HG03108 (cell line): ENCODE measurements at regions not wholly inside any gene's neighbourhood (a gene's known extent, or its start where the extent isn't known, plus 50 kb on each side); places are given as distances from the start of the nearest gene placed in this dataset.
"Not testable (repeated sequence)": the region's sequence is repeated elsewhere in the genome, so short reads cannot be mapped to it uniquely, and the experiment has no call there.

ENCODE experiments used
- ATAC-seq: cut with Tn5 transposase; IDR thresholded peaks from one replicate; pipeline ENCODE4 v1.9.1; 2021; ENCODE audit warnings: moderate library complexity; ENCODE audit not compliant: unreplicated experiment

- not testable (repeated sequence) for ATAC-seq
Measured at GRCh38 chr2:125353542-125353941, 1302.4 kb upstream of the GYPC start.

GRCh38 chr2:125364192-125364983 lies 1291.6 kb upstream of the GYPC start:
- no peak for ATAC-seq

- ATAC-seq: no peak
Measured at GRCh38 chr2:125364984-125365265, 1291.0 kb upstream of the GYPC start.

- no peak for ATAC-seq
Measured at GRCh38 chr2:125371867-125372266, 1284.1 kb upstream of the GYPC start.

DNA sequence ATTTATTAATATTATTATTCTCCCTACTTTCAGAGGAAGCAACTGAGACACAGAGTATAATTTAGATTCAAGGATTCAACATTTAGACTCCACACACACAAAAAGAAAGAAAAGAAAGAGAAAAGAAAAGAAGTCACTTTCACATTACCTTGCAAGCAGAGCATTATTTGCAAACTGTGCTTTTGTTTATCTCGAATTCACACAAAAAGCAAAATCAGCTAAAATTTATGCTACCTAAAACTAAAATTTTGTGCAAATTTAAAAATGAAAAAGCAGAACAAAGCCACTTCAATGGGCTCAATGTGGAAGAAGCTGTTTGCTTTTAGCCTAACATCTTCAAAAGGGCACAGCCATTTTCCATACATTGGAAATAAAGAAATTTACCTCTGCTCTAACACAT lies 1282.7 kb upstream of the GYPC start:
- ATAC-seq: no peak

- ATAC-seq: no peak
Measured at GRCh38 chr2:125386074-125386473, 1269.9 kb upstream of the GYPC start.

DNA sequence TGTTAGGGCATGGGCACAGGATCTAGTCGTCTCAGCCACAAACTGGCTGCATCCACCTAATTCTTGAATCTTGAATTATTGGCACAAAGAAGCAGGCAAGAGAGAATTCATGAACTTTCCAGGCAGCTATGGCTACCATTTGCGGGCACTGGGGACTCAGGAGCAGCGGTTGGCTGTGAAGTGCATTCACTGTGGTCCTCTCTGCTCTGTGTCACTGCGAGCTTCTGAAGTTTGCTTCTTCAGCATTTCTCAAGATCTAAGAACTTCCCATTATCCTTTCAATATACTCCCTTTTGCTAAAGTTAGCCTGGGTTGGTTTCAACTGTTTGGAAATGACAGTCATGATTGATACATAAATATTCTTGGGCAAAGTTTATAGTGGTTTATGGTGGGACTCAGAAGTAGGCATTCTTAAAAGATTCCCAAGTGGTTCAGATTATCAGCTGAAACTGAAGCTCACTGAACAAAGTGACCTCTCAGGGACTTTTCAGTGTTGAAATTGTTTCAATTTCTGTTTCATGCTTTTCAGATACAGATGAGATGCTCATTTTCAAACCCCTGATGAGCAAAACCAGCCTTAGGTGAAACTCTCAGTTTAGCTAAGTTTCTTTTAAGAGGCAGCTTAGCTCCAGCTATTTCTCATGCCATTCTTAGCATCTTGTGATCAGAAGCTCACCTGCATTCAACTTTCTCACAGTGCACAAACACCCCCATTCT lies 1258.3 kb upstream of the GYPC start:
- ATAC-seq: peak; percentile 87

DNA sequence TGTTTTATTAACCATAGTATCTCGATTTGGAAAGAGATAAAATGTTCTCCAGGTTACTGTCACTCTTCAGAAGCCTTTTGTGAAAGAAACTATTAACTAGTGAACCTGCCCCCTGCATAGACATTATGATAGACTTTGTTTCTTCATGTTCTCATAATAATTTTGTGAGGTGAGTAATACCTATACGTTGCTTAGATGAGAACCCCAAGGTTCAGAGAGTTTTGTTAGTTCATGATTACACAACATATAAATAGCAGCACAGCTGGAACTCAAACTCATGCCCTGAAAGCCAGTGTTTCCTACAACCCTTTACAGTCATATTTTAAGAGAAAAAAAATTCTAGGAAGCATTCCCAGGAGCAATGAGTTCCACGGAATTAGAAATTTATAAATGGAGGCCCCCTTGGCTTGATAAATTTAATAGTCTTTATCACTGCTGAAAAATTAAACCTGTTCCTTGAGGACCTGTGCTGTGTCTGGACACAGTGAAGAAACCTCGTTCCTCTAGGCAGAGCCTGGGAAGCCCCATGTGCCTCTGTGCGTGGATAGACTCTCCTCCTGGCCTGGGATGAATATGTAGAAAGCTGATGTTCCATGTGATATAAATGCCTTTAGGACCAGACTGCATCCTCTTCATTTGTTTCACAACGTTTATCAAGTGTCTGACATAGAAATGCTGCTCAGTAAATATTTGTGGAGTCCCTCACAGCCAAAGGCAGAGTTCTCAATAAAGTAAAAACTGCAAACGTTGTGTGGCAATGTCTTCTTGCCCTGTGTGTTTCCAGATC lies 1257.0 kb upstream of the GYPC start:
- ATAC-seq: peak; percentile 40

GRCh38 chr2:125405816-125406215 lies 1250.1 kb upstream of the GYPC start:
- ATAC-seq: no peak

DNA sequence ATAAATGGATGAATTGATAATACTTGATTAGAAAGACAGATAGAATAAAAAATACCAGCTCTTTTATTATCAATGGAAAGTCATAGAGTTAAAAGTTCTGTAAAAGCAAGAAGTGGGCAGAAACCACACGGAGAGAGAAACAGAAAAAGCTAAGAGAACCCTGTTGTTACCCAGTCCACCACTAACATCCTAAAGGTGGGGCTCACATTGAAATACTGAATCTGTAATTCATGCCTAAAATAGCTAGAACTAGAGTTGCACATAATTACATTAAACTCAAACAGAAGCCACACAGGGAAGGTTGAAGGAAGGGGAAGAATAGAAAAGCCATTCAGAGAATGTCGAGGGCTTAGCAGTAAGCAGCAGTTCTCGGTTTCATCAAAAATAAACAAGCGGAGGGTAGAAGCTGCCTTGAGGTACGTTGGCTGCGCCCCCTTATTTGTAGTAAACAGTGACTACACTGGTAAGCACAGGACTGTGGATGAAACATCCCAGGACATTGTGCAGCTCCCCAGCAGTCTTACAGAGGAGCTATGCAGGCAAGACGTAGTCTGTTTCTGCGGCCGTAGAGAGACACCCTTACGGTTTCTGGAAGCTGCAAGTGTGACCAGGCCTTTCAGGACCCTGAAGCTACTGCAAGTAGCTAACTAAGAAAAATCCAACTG lies 1247.0 kb upstream of the GYPC start:
- no peak for ATAC-seq

DNA sequence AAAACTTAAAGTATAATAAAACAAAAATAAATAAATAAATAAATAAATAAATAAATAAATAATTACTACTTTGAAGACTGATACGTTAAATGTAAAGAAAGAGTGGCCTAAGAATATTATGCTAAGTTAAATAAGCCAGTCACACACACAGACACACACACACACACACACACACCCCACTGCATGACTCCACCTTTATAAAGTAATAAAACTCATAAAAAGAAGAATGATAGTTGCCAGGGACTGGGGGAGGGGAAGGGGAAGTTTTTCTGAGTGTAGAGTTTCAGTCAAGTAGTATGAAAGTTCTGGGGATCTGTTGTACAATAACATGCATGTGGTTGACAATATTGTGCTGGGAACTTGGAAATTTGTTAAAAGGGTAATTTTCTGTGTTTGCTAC lies 1237.5 kb upstream of the GYPC start:
- no peak for ATAC-seq

DNA sequence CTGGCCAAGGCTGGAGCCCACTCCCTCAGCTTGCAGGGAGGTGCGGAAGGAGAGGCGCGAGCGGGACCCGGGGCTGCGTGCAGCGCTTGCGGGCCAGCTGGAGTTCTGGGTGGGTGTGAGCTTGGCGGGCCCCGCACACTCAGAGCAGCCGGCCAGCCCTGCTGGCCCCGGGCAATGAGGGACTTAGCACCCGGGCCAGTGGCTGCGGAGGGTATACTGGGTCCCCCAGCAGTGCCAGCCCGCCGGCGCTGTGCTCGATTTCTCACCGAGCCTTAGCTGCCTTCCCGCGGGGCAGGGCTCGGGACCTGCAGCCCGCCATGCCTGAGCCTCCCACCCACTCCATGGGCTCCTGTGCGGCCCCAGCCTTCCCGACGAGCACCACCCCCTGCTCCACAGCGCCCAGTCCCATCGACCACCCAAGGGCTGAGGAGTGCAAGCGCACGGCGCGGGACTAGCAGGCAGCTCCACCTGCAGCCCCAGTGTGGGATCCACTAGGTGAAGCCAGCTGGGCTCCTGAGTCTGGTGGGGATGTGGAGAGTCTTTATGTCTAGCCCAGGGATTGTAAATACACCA lies 1233.7 kb upstream of the GYPC start:
- ATAC-seq: not testable (repeated sequence)

DNA sequence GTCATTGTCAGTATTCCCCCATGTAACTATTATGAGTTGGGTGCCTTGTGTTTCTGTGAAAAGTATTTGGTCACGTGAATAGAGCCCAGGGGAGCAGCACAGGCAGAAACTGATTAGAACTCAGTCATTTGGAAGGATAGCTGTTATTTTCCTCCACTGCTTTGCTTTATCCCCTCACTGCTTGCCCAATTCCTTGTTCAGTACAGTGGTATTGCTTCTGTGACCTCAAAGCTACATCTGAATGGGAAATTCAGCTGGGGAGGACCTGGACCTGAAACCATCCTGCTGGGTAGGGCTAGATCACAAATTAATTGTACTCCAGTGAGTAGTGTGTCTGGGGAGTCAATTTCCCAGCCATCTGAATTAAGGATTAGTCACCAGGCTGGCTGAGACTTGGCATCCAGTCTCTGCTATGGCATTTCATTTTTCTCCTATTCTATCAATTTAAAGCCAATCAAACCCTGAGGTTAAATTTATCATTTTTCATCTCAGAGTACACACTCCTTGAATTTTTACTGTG lies 1231.6 kb upstream of the GYPC start:
- ATAC-seq: no peak

DNA sequence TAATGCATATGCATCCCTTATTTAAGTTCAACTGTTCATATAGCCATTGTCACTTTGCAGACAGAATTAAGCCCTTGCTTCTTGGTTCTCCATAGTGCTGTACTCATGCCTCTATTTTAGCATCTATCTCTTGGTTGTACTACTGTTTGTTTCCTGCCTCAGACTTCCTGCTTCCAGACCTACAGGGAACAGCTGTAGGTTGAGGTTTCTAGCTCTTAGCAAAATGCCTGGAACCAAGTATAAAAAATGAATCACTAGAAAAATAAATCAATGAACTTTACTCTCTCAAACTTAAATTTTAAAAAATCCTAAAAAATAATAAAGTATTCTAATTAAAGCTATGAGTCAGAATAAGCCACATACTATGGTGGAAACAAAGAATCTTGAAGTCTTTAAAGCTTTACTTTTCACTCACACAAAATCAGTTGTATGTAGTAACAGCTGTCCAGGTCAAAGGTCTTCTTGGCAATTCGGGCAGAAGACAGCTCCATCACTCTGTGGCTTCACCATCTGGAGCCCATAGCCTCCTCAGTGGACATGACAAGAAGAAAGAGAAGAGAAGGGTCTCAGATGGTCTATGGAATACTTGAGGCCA lies 1228.1 kb upstream of the GYPC start:
- no peak for ATAC-seq

DNA sequence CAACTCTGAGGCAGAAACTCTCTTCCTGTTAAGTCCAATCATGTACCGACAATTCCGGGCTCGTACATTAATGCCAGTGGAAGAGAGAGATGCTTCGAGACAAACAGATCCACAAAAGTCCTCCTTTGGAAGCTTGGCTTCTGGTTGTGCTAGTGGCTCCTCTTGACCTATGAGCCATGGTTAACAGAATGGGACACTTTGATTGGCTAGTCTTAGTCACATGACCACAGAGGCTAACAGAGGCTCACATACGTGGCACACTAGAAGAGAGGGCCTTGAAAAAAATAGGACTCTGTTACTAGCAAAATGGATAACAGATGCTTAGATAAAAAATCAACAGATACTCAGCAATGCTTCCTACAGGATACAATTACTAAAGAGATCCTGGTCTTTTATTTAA lies 1211.9 kb upstream of the GYPC start:
- no peak for ATAC-seq

GRCh38 chr2:125445495-125445894 lies 1210.5 kb upstream of the GYPC start:
- ATAC-seq: no peak

- no peak for ATAC-seq
Measured at GRCh38 chr2:125450092-125450491, 1205.9 kb upstream of the GYPC start.

GRCh38 chr2:125455110-125455509 lies 1200.8 kb upstream of the GYPC start:
- no peak for ATAC-seq

DNA sequence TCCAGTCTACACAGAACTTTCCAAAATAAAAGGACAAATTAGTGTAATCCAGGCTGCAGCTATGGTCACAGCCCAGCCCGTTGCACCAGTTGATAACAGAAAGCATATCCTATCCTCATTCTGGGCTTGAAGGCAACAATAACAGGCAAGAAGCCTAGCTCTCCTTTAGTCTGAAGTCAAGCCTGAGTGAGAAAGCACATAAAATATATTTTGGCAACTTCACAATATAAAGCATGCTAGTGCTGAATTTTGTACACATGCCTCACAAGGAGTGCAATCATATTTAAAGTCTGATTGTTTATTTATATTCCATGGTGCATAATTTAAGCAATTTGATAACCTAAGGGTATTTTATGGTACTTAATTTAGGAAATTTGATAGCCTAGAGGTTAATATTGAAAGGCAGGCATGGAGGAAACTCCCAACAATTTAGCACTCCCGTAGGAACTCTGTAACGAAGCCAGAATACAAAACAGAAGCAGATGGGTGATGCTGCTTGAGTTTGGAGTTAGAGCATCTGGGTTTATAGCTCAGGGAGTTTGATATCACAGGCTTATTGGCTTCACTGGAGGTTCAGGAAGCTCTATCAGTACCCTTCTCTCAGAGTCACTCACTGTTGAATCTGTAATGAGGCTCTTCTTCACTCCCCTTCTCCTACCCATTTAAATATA lies 1199.1 kb upstream of the GYPC start:
- no peak for ATAC-seq

DNA sequence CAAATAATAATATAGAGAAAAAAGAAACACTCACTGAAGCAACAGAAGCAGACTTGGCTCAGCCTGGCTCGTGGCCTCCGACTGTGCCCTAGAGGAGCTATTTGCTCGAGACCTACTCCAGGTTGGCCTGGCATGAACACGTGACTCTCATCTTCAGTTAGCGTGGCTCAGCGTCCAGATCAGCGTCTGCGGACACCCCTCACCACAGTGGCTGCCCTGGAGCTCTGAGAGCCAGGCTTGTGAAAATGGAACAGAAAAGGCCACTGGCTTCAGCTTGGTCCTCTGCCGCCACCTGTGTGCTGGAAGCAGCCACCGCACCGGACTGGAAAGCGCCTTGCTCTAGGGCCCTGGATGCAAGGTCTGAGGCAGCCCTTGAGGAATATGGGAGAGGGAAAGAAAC lies 1184.0 kb upstream of the GYPC start:
- no peak for ATAC-seq
